Astrocyte (in vitro differentiated cells and primary cell): ENCODE measurements at regions not wholly inside any gene's neighbourhood (a gene's known extent, or its start where the extent isn't known, plus 50 kb on each side); places are given as distances from the start of the nearest gene placed in this dataset.

ENCODE experiments used
- DNase-seq: peaks from one replicate; pipeline ENCODE4 v3.0.0-alpha.2; 2010; ENCODE audit warnings: low read depth
- FAIRE-seq: peaks from 2 replicates; lab custom pipeline; 2011; peaks lifted over from hg19 to GRCh38; lab: Jason Lieb, UNC
- H2AFZ ChIP-seq: 2 replicates; pipeline ENCODE4 v1.6.0; 2012; ENCODE audit warnings: low read depth, low read length, inconsistent platforms
- H3K27ac ChIP-seq: 2 replicates; pipeline ENCODE4 v1.5.1; 2011; ENCODE audit warnings: low read depth, low read length, inconsistent platforms
- H3K27me3 ChIP-seq: 2 replicates; pipeline ENCODE4 v1.6.0; 2011; ENCODE audit warnings: low read length, inconsistent platforms; ENCODE audit not compliant: insufficient read depth
- H3K36me3 ChIP-seq: 2 replicates; pipeline ENCODE4 v1.5.1; 2011; ENCODE audit warnings: low read length, inconsistent platforms; ENCODE audit not compliant: insufficient read depth
- H3K4me1 ChIP-seq: 2 replicates; pipeline ENCODE4 v1.5.1; 2011; ENCODE audit warnings: low read length, inconsistent platforms; ENCODE audit not compliant: insufficient read depth
- H3K4me2 ChIP-seq: 2 replicates; pipeline ENCODE4 v1.6.0; 2012; ENCODE audit warnings: low read length, inconsistent platforms
- H3K4me3 ChIP-seq: 2 replicates; pipeline ENCODE4 v1.5.1; 2011; ENCODE audit warnings: low read depth, mild to moderate bottlenecking, low read length, inconsistent platforms; ENCODE audit not compliant: insufficient read depth
- H3K79me2 ChIP-seq: 2 replicates; pipeline ENCODE4 v1.6.0; 2012; ENCODE audit warnings: mild to moderate bottlenecking, low read length, inconsistent platforms; ENCODE audit not compliant: insufficient read depth
- H3K9ac ChIP-seq: 2 replicates; pipeline ENCODE4 v1.6.0; 2012; ENCODE audit warnings: mild to moderate bottlenecking, low read length, inconsistent platforms
- H3K9me3 ChIP-seq: 2 replicates; pipeline ENCODE4 v1.5.1; 2012; ENCODE audit warnings: low read depth, mild to moderate bottlenecking, low read length, inconsistent platforms; ENCODE audit not compliant: insufficient read depth
- H4K20me1 ChIP-seq: 2 replicates; pipeline ENCODE4 v1.6.0; 2012; ENCODE audit warnings: low read length, inconsistent platforms; ENCODE audit not compliant: insufficient read depth
- H3K27ac Mint-ChIP-seq: one replicate; pipeline ENCODE4 v1.8.0; 2021; ENCODE audit warnings: mild to moderate bottlenecking, mixed read lengths; ENCODE audit not compliant: unreplicated experiment
- H3K27me3 Mint-ChIP-seq: one replicate; pipeline ENCODE4 v1.8.0; 2021; ENCODE audit warnings: low read depth, mixed read lengths; ENCODE audit not compliant: unreplicated experiment
- H3K36me3 Mint-ChIP-seq: one replicate; pipeline ENCODE4 v1.8.0; 2021; ENCODE audit warnings: low read depth, mixed read lengths; ENCODE audit not compliant: unreplicated experiment
- H3K4me1 Mint-ChIP-seq: one replicate; pipeline ENCODE4 v1.8.0; 2021; ENCODE audit warnings: low read depth, mixed read lengths; ENCODE audit not compliant: unreplicated experiment
- H3K4me3 Mint-ChIP-seq: one replicate; pipeline ENCODE4 v1.8.0; 2021; ENCODE audit warnings: mild to moderate bottlenecking, moderate library complexity, mixed read lengths; ENCODE audit not compliant: unreplicated experiment
- H3K9me3 Mint-ChIP-seq: one replicate; pipeline ENCODE4 v1.8.0; 2021; ENCODE audit warnings: mild to moderate bottlenecking, mixed read lengths; ENCODE audit not compliant: unreplicated experiment
- CTCF ChIP-seq: IDR thresholded peaks from 2 replicates; pipeline ENCODE4 v1.5.1; 2011; ENCODE audit warnings: low read depth, mild to moderate bottlenecking, inconsistent platforms, low read length, moderate library complexity; ENCODE audit not compliant: insufficient read depth
- EZH2 ChIP-seq: IDR thresholded peaks from 2 replicates; pipeline ENCODE4 v1.6.1; 2012; ENCODE audit warnings: mild to moderate bottlenecking, low read length, inconsistent platforms; ENCODE audit not compliant: insufficient read depth

- no peaks in the 10 kb centered on the region for H3K36me3 Mint-ChIP-seq
- H3K9ac ChIP-seq, result no peak overlapping the region
- H3K36me3 ChIP-seq, result no peaks in the 10 kb centered on the region
- no peaks in the 10 kb centered on the region for H3K9me3 ChIP-seq
- H3K79me2 ChIP-seq, result no peaks in the 10 kb centered on the region
- H3K4me2 ChIP-seq, result no peak overlapping the region
- no peaks in the 10 kb centered on the region for H3K27me3 Mint-ChIP-seq
- no peak for TF ChIP-seq EZH2
- TF ChIP-seq CTCF, result no peak
- no peak overlapping the region for H3K4me3 ChIP-seq
- H2AFZ ChIP-seq, result no peak overlapping the region
- no peaks in the 10 kb centered on the region for H4K20me1 ChIP-seq
- H3K27ac ChIP-seq, result no peak overlapping the region
- no peaks in the 10 kb centered on the region for H3K4me1 ChIP-seq
- H3K4me1 Mint-ChIP-seq, result no peaks in the 10 kb centered on the region
- H3K4me3 Mint-ChIP-seq, result no peak overlapping the region
- no peaks in the 10 kb centered on the region for H3K9me3 Mint-ChIP-seq
- no peak overlapping the region for H3K27ac Mint-ChIP-seq
- FAIRE-seq, result no peak
- H3K27me3 ChIP-seq, result no peaks in the 10 kb centered on the region
- DNase-seq, result no peak
These were observed 57.4 kb upstream of the RNF144B start for GRCh38 chr6:18329776-18330175.

- Histone ChIP-seq H3K27me3 (no peaks in the 10 kb centered on the region), H3K27ac (no peak overlapping the region), H2AFZ (no peak overlapping the region), H3K4me1 (no peaks in the 10 kb centered on the region), H3K9me3 (no peaks in the 10 kb centered on the region), H3K9ac (no peak overlapping the region), H3K36me3 (no peaks in the 10 kb centered on the region), H3K79me2 (no peaks in the 10 kb centered on the region), H3K4me2 (no peak overlapping the region), H3K4me3 (no peak overlapping the region), H4K20me1 (no peaks in the 10 kb centered on the region)
- TF ChIP-seq CTCF (no peak), EZH2 (no peak)
- H3K27ac Mint-ChIP-seq, result no peak overlapping the region
- no peaks in the 10 kb centered on the region for H3K36me3 Mint-ChIP-seq
- H3K9me3 Mint-ChIP-seq, result no peaks in the 10 kb centered on the region
- H3K4me3 Mint-ChIP-seq, result no peak overlapping the region
- H3K27me3 Mint-ChIP-seq, result no peaks in the 10 kb centered on the region
- no peaks in the 10 kb centered on the region for H3K4me1 Mint-ChIP-seq
- FAIRE-seq (no peak), DNase-seq (no peak)
These were observed 58.6 kb upstream of the RNF144B start for GRCh38 chr6:18328540-18328939.

GRCh38 chr6:18328070-18328469, 59.1 kb upstream of the RNF144B start:
- no peak overlapping the region for H3K4me3 ChIP-seq
- H3K9ac ChIP-seq, result no peak overlapping the region
- FAIRE-seq (no peak), DNase-seq (no peak)
- TF ChIP-seq CTCF (no peak), EZH2 (no peak)
- Mint-ChIP-seq H3K4me1 (no peaks in the 10 kb centered on the region), H3K4me3 (no peak overlapping the region), H3K27me3 (no peaks in the 10 kb centered on the region), H3K36me3 (no peaks in the 10 kb centered on the region), H3K9me3 (no peaks in the 10 kb centered on the region), H3K27ac (no peak overlapping the region)
- H3K79me2 ChIP-seq, result no peaks in the 10 kb centered on the region
- H3K9me3 ChIP-seq, result no peaks in the 10 kb centered on the region
- no peaks in the 10 kb centered on the region for H3K27me3 ChIP-seq
- H3K27ac ChIP-seq, result no peak overlapping the region
- no peaks in the 10 kb centered on the region for H3K4me1 ChIP-seq
- H2AFZ ChIP-seq, result no peak overlapping the region
- no peak overlapping the region for H3K4me2 ChIP-seq
- H4K20me1 ChIP-seq, result no peaks in the 10 kb centered on the region
- H3K36me3 ChIP-seq, result no peaks in the 10 kb centered on the region
